ENCODE measurements at regions not wholly inside any gene's neighbourhood (a gene's known extent, or its start where the extent isn't known, plus 50 kb on each side); places are given as distances from the start of the nearest gene placed in this dataset.

- Histone ChIP-seq H3K36me3 (peaks cover 0 to 3% (median 0%) of the 10 kb centered on the region in 3 donors), H3K4me3 (no peak overlapping the region), H3K27me3 (no peaks in the 10 kb centered on the region), H3K27ac (no peak overlapping the region), H3K4me1 (no peaks in the 10 kb centered on the region), H3K9me3 (peaks cover 0 to 10% (median 0%) of the 10 kb centered on the region in 4 donors)
- no peak for DNase-seq (ENCODE audit: low spot score in 2 of 2)
- TF ChIP-seq EP300 (IDR thresholded peaks at IDR 0.05), result no peak
- TF ChIP-seq POLR2A (IDR thresholded peaks at IDR 0.05), result no peak
- no peak for TF ChIP-seq CTCF (IDR thresholded peaks at IDR 0.05)
Measured at GRCh38 chr4:141524116-141524515, 112.3 kb upstream of the IL15 start.

GRCh38 chr4:141524841-141525240 lies 111.5 kb upstream of the IL15 start:
- peaks cover 0 to 17% (median 0%) of the 10 kb centered on the region in 4 donors for H3K9me3 ChIP-seq
- 88 to 90% methylated on average over 2 of the region's 2 CpGs for WGBS, 2 donors
- TF ChIP-seq CTCF (IDR thresholded peaks at IDR 0.05), result no peak

GRCh38 chr4:141530627-141531026 lies 105.8 kb upstream of the IL15 start:
- 93 to 96% methylated on average over 4 of the region's 4 CpGs for WGBS, 2 donors
- no peak overlapping the region for H3K4me3 ChIP-seq
- no peak for DNase-seq (ENCODE audit: low spot score in 2 of 2)
- H3K4me1 ChIP-seq, result no peaks in the 10 kb centered on the region
- no peaks in the 10 kb centered on the region for H3K27me3 ChIP-seq
- H3K27ac ChIP-seq, result no peak overlapping the region
- peaks cover 0 to 3% (median 0%) of the 10 kb centered on the region in 3 donors for H3K36me3 ChIP-seq
- peaks cover 0 to 29% (median 0%) of the 10 kb centered on the region in 4 donors for H3K9me3 ChIP-seq
- TF ChIP-seq POLR2A (IDR thresholded peaks at IDR 0.05) (no peak), CTCF (IDR thresholded peaks at IDR 0.05) (no peak), EP300 (IDR thresholded peaks at IDR 0.05) (no peak)

More at GRCh38 chr4:141524841-141525240, 111.5 kb upstream of the IL15 start:
- Histone ChIP-seq H3K4me1 (no peaks in the 10 kb centered on the region), H3K4me3 (no peak overlapping the region), H3K36me3 (peaks cover 0 to 3% (median 0%) of the 10 kb centered on the region in 3 donors), H3K27me3 (no peaks in the 10 kb centered on the region), H3K27ac (no peak overlapping the region)
- no peak for DNase-seq (ENCODE audit: low spot score in 2 of 2)

GRCh38 chr4:141534985-141535384 lies 101.4 kb upstream of the IL15 start:
- Histone ChIP-seq H3K9me3 (peaks cover 0 to 36% (median 5%) of the 10 kb centered on the region in 4 donors), H3K27ac (no peak overlapping the region), H3K4me1 (no peaks in the 10 kb centered on the region), H3K27me3 (no peaks in the 10 kb centered on the region), H3K36me3 (no peaks in the 10 kb centered on the region), H3K4me3 (no peak overlapping the region)
- 74 to 75% methylated on average over 2 of the region's 2 CpGs for WGBS, 2 donors
- no peak for TF ChIP-seq POLR2A (IDR thresholded peaks at IDR 0.05)
- no peak for TF ChIP-seq EP300 (IDR thresholded peaks at IDR 0.05)
- no peak for TF ChIP-seq CTCF (IDR thresholded peaks at IDR 0.05)
- no peak for DNase-seq (ENCODE audit: low spot score in 2 of 2)

GRCh38 chr4:141538001-141538400 lies 98.4 kb upstream of the IL15 start:
- 93 to 100% methylated on average over 1 of the region's 1 CpG for WGBS, 2 donors
- Histone ChIP-seq H3K27me3 (no peaks in the 10 kb centered on the region), H3K4me3 (no peak overlapping the region), H3K36me3 (no peaks in the 10 kb centered on the region), H3K4me1 (peaks cover 0 to 3% (median 0%) of the 10 kb centered on the region in 4 donors), H3K27ac (no peak overlapping the region), H3K9me3 (peaks cover 0 to 36% (median 5%) of the 10 kb centered on the region in 4 donors)
- TF ChIP-seq CTCF (IDR thresholded peaks at IDR 0.05) (no peak), POLR2A (IDR thresholded peaks at IDR 0.05) (no peak), EP300 (IDR thresholded peaks at IDR 0.05) (no peak)
- no peak for DNase-seq (ENCODE audit: low spot score in 2 of 2)

Data from tibial nerve (tissue), 4 donors.